HCT116 (cell line): ENCODE measurements at regions not wholly inside any gene's neighbourhood (a gene's known extent, or its start where the extent isn't known, plus 50 kb on each side); places are given as distances from the start of the nearest gene placed in this dataset.

Source experiments
- ATAC-seq: fragments of 200-7000 bp; cut with Tn5 transposase; 2 replicates; pipeline ENCODE4 v1.9.1; 2020; ENCODE audit warnings: mild to moderate bottlenecking, moderate library complexity
- BruUV-seq: library from RNA; stranded (reverse); fragments of 400-500 nt; replicated peaks from 2 replicates; lab custom pipeline; 2021; lab: Mats Ljungman, UMichigan
- CTCF ChIA-PET: fragments of 300-600 bp; sonication (Branson Sonifier 250); formaldehyde crosslinking; loops from one replicate; lab custom pipeline; 2021; ENCODE audit warnings: antibody characterized with exemption; lab: Charles Lee
- POLR2A ChIA-PET: fragments of 300-600, 350-600 bp; sonication (Branson Sonifier 250); formaldehyde crosslinking; loops from one replicate; lab custom pipeline; 2021; ENCODE audit warnings: antibody characterized with exemption; lab: Charles Lee
- RAD21 ChIA-PET, 2 experiments: fragments of 300-600 bp; sonication (Branson Sonifier 250); formaldehyde crosslinking; loops; one replicate each; lab custom pipeline; 2023; ENCODE audit warnings: low total read pairs in 2 of 2; ENCODE audit not compliant: uncharacterized antibody in 2 of 2, unreplicated experiment in 2 of 2, low non-redundant PET in 1 of 2; lab: Charles Lee
- DNase-seq: peaks from one replicate; pipeline ENCODE4 v3.0.0-alpha.2; 2010; ENCODE audit warnings: low read depth, low spot score
- H2AFZ ChIP-seq: fragments of 200-600 bp; shearing (Covaris generic), sonication (generic); 2 replicates; pipeline ENCODE4 v1.6.1; 2017; ENCODE audit warnings: low read depth, mixed run types, mixed read lengths, antibody characterized with exemption, low read length; ENCODE audit not compliant: poor library complexity, severe bottlenecking
- H3K27ac ChIP-seq: 2 replicates; pipeline ENCODE4 v1.5.1; 2012; ENCODE audit warnings: low read depth, low read length
- H3K27me3 ChIP-seq: fragments of 200-600 bp; sonication (generic); 2 replicates; pipeline ENCODE4 v1.6.1; 2016; ENCODE audit warnings: mixed run types, low read length, mixed read lengths; ENCODE audit not compliant: insufficient read depth
- H3K36me3 ChIP-seq, 2 experiments: fragments of 200-500 bp in 1 of 2; fragments of 200-600 bp in 1 of 2; sonication (Bioruptor generic) in 1 of 2; sonication (generic) in 1 of 2; 2 replicates each; pipeline versions ENCODE4 v1.5.1 to v1.6.1; 2014 to 2016; ENCODE audit warnings: low read length in 2 of 2, inconsistent platforms in 1 of 2, mixed read lengths in 1 of 2, mixed run types in 1 of 2; ENCODE audit not compliant: insufficient read depth in 2 of 2, control insufficient read depth in 1 of 2
- H3K4me1 ChIP-seq, 2 experiments: fragments of 200-600 bp in 1 of 2; sonication (generic) in 1 of 2; 2 replicates each; pipeline versions ENCODE4 v1.5.1 to v1.6.1; 2012 to 2017; ENCODE audit warnings: low read length in 2 of 2, inconsistent platforms in 1 of 2, mild to moderate bottlenecking in 1 of 2, mixed read lengths in 1 of 2, mixed run types in 1 of 2, moderate library complexity in 1 of 2; ENCODE audit not compliant: insufficient read depth in 2 of 2, control insufficient read depth in 1 of 2
- H3K4me2 ChIP-seq: fragments of 200-600 bp; sonication (generic); 2 replicates; pipeline ENCODE4 v1.6.1; 2017; ENCODE audit warnings: mixed run types, low read length, mixed read lengths
- H3K4me3 ChIP-seq, 2 experiments: fragments of 200-600 bp in 1 of 2; sonication (generic) in 1 of 2; replicated peaks in 1 of 2; 2 replicates each; pipeline ENCODE4 v1.5.1; 2011 to 2016; ENCODE audit warnings: low read length in 2 of 2, control low read depth in 1 of 2, low read depth in 1 of 2, mild to moderate bottlenecking in 1 of 2, mixed read lengths in 1 of 2, mixed run types in 1 of 2
- H3K79me2 ChIP-seq: fragments of 200-600 bp; sonication (generic); 2 replicates; pipeline ENCODE4 v1.6.1; 2017; ENCODE audit warnings: mild to moderate bottlenecking, mixed run types, low read length, moderate library complexity, mixed read lengths; ENCODE audit not compliant: insufficient read depth
- H3K9ac ChIP-seq: fragments of 200-600 bp; sonication (generic); 2 replicates; pipeline ENCODE4 v1.6.1; 2016; ENCODE audit warnings: low read length, mixed read lengths
- H3K9me2 ChIP-seq: fragments of 200-600 bp; sonication (generic), shearing (Covaris generic); 2 replicates; pipeline ENCODE4 v1.6.1; 2017; ENCODE audit warnings: mixed run types, mild to moderate bottlenecking, moderate library complexity; ENCODE audit not compliant: insufficient read depth
- H3K9me3 ChIP-seq, 2 experiments: fragments of 200-500 bp in 1 of 2; fragments of 200-600 bp in 1 of 2; sonication (Bioruptor generic) in 1 of 2; sonication (generic) in 1 of 2; 2 replicates each; pipeline ENCODE4 v1.6.1; 2014 to 2017; ENCODE audit warnings: low read length in 2 of 2, mixed read lengths in 2 of 2, inconsistent platforms in 1 of 2, low read depth in 1 of 2, mild to moderate bottlenecking in 1 of 2, mixed run types in 1 of 2, moderate library complexity in 1 of 2; ENCODE audit not compliant: control insufficient read depth in 1 of 2, insufficient read depth in 1 of 2
- H4K20me1 ChIP-seq: fragments of 200-600 bp; sonication (generic), shearing (Covaris generic); 2 replicates; pipeline ENCODE4 v1.6.1; 2017; ENCODE audit warnings: mixed run types, mild to moderate bottlenecking, moderate library complexity; ENCODE audit not compliant: insufficient read depth
- CBX3 ChIP-seq: IDR thresholded peaks from 2 replicates; pipeline ENCODE4 v1.6.1; 2012; ENCODE audit warnings: low read depth
- CEBPB ChIP-seq: IDR thresholded peaks from 2 replicates; pipeline ENCODE4 v1.6.1; 2012; ENCODE audit warnings: low read depth
- ELF1 ChIP-seq: IDR thresholded peaks from 2 replicates; pipeline ENCODE4 v1.6.1; 2012; ENCODE audit warnings: low read depth, borderline replicate concordance
- EZH2phosphoT487 ChIP-seq: fragments of 200-600 bp; IDR thresholded peaks from 2 replicates; pipeline ENCODE4 v1.6.1; 2018; ENCODE audit warnings: antibody characterized with exemption, borderline replicate concordance
- JUND ChIP-seq: IDR thresholded peaks from 2 replicates; pipeline ENCODE4 v1.6.1; 2012
- RAD21 ChIP-seq: IDR thresholded peaks from 2 replicates; pipeline ENCODE4 v1.6.1; 2012; ENCODE audit warnings: low read depth, mild to moderate bottlenecking
- SIN3A ChIP-seq: IDR thresholded peaks from 2 replicates; pipeline ENCODE4 v1.6.1; 2012; ENCODE audit warnings: low read depth
- SP1 ChIP-seq: IDR thresholded peaks from 2 replicates; pipeline ENCODE4 v1.6.1; 2012; ENCODE audit warnings: low read depth
- YY1 ChIP-seq: IDR thresholded peaks from 2 replicates; pipeline ENCODE4 v1.6.1; 2011; ENCODE audit warnings: low read length, low read depth, moderate library complexity, mild to moderate bottlenecking; ENCODE audit not compliant: insufficient replicate concordance; ENCODE audit errors: extremely low read depth
- ZFX ChIP-seq: fragments of 450-650 bp; IDR thresholded peaks from 2 replicates; pipeline ENCODE4 v1.6.1; 2017
- ZNF274 ChIP-seq: fragments of 200-500 bp; sonication (Bioruptor generic); IDR thresholded peaks from 2 replicates; pipeline ENCODE4 v1.6.1; 2014; ENCODE audit warnings: mild to moderate bottlenecking, low read depth, low read length, inconsistent platforms
- intact Hi-C: fragments of 100-400 bp; cut with micrococcal nuclease; formaldehyde crosslinking; loops from 2 replicates; pipeline ENCODE4 v1.10.0; 2022
- TF ChIP-seq, protein P1 (sequence below): IDR thresholded peaks from 2 replicates; pipeline ENCODE4 v1.6.1; 2012; ENCODE audit warnings: low read depth
- TF ChIP-seq, protein P2 (sequence below): IDR thresholded peaks from 2 replicates; pipeline ENCODE4 v1.6.1; 2012
- TF ChIP-seq, protein P3 (sequence below): IDR thresholded peaks from 2 replicates; pipeline ENCODE4 v1.6.1; 2011; ENCODE audit warnings: mild to moderate bottlenecking, low read length, moderate library complexity; ENCODE audit not compliant: insufficient replicate concordance; ENCODE audit errors: extremely low read depth

DNA sequence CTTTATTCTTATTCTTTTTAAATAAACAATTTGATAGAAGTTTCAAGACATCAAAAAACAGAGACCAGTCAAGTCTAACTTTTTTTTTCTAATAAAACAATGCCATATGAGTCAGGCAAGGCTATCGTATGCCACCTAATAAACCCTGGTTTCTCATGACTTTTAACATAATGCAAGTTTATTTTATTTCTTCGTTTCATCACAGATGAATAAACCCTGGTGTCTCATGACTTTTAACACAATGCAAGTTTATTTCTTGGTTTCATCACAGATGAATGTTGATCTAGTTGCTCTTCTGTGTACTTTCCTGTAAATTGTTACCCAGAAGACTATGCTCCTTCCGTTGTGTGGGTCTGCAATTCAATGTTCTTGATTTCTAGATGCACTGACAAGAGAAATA, 905.4 kb downstream of the ROBO2 start:
- Histone ChIP-seq H3K4me1 (no peaks in the 10 kb centered on the region), H3K27ac (no peak overlapping the region), H3K9me2 (no peaks in the 10 kb centered on the region), H3K27me3 (no peaks in the 10 kb centered on the region), H4K20me1 (no peaks in the 10 kb centered on the region), H3K9ac (no peak overlapping the region), H3K36me3 (no peaks in the 10 kb centered on the region), H3K4me2 (no peak overlapping the region), H3K79me2 (no peaks in the 10 kb centered on the region), H3K9me3 (peaks cover 8 to 26% of the 10 kb centered on the region in 2 experiments; a peak in 3 of 4 replicates), H2AFZ (no peak overlapping the region), H3K4me3 (no peak overlapping the region)
- intact Hi-C loops, result no loop called here
- POLR2A ChIA-PET, result no interaction called here
- RAD21 ChIA-PET, result no interaction called here
- CTCF ChIA-PET, result no interaction called here
- DNase-seq (no peak), ATAC-seq (no peak)
- TF ChIP-seq ZFX, result no peak
- TF ChIP-seq, protein P1, sequence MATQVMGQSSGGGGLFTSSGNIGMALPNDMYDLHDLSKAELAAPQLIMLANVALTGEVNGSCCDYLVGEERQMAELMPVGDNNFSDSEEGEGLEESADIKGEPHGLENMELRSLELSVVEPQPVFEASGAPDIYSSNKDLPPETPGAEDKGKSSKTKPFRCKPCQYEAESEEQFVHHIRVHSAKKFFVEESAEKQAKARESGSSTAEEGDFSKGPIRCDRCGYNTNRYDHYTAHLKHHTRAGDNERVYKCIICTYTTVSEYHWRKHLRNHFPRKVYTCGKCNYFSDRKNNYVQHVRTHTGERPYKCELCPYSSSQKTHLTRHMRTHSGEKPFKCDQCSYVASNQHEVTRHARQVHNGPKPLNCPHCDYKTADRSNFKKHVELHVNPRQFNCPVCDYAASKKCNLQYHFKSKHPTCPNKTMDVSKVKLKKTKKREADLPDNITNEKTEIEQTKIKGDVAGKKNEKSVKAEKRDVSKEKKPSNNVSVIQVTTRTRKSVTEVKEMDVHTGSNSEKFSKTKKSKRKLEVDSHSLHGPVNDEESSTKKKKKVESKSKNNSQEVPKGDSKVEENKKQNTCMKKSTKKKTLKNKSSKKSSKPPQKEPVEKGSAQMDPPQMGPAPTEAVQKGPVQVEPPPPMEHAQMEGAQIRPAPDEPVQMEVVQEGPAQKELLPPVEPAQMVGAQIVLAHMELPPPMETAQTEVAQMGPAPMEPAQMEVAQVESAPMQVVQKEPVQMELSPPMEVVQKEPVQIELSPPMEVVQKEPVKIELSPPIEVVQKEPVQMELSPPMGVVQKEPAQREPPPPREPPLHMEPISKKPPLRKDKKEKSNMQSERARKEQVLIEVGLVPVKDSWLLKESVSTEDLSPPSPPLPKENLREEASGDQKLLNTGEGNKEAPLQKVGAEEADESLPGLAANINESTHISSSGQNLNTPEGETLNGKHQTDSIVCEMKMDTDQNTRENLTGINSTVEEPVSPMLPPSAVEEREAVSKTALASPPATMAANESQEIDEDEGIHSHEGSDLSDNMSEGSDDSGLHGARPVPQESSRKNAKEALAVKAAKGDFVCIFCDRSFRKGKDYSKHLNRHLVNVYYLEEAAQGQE, result no peak
- no peak for TF ChIP-seq SIN3A
- no peak for TF ChIP-seq CEBPB
- TF ChIP-seq EZH2phosphoT487, result no peak
- no peak for TF ChIP-seq CBX3
- no peak for TF ChIP-seq YY1
- no peak for TF ChIP-seq ZNF274
- TF ChIP-seq, protein P2, sequence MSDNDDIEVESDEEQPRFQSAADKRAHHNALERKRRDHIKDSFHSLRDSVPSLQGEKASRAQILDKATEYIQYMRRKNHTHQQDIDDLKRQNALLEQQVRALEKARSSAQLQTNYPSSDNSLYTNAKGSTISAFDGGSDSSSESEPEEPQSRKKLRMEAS, result no peak
- TF ChIP-seq ELF1, result no peak
- TF ChIP-seq RAD21, result no peak
- TF ChIP-seq SP1, result no peak
- no peak for TF ChIP-seq JUND
- TF ChIP-seq, protein P3, sequence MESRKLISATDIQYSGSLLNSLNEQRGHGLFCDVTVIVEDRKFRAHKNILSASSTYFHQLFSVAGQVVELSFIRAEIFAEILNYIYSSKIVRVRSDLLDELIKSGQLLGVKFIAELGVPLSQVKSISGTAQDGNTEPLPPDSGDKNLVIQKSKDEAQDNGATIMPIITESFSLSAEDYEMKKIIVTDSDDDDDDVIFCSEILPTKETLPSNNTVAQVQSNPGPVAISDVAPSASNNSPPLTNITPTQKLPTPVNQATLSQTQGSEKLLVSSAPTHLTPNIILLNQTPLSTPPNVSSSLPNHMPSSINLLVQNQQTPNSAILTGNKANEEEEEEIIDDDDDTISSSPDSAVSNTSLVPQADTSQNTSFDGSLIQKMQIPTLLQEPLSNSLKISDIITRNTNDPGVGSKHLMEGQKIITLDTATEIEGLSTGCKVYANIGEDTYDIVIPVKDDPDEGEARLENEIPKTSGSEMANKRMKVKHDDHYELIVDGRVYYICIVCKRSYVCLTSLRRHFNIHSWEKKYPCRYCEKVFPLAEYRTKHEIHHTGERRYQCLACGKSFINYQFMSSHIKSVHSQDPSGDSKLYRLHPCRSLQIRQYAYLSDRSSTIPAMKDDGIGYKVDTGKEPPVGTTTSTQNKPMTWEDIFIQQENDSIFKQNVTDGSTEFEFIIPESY, result no peak
- no TSS peak for BruUV-seq
